SK-MEL-5 (cell line): ENCODE measurements at regions not wholly inside any gene's neighbourhood (a gene's known extent, or its start where the extent isn't known, plus 50 kb on each side); places are given as distances from the start of the nearest gene placed in this dataset.

ENCODE experiments used
- DNase-seq: peaks from one replicate; pipeline ENCODE4 v3.0.0-alpha.2; 2016; ENCODE audit warnings: low read depth, low spot score
- in situ Hi-C: cut with HindIII; loops from 2 replicates; pipeline ENCODE4 v1.10.0; 2016; ENCODE audit warnings: low sequenced_read_pairs, high pct_unique_total_duplicates, low pct_unique_long_range_greater_than_20kb

- in situ Hi-C loops = no loop called here
- DNase-seq = no peak
Observed at GRCh38 chr13:88112526-88112925, 441.4 kb downstream of the SLITRK5 start.

GRCh38 chr13:88115976-88116375 is 444.8 kb downstream of the SLITRK5 start:
- in situ Hi-C loops = no loop called here
- no peak for DNase-seq

- in situ Hi-C loops = no loop called here
- no peak for DNase-seq
Observed at GRCh38 chr13:88118952-88119351, 447.8 kb downstream of the SLITRK5 start.

- in situ Hi-C loops = no loop called here
- no peak for DNase-seq
Observed at GRCh38 chr13:88124142-88124541, 453.0 kb downstream of the SLITRK5 start.

GRCh38 chr13:88125055-88125454 is 453.9 kb downstream of the SLITRK5 start:
- in situ Hi-C loops = no loop called here
- DNase-seq = no peak

GRCh38 chr13:88136098-88136790 is 465.1 kb downstream of the SLITRK5 start:
- in situ Hi-C loops = no loop called here
- no peak for DNase-seq

GRCh38 chr13:88142653-88143052 is 471.5 kb downstream of the SLITRK5 start:
- DNase-seq = no peak
- in situ Hi-C loops = no loop called here

- in situ Hi-C loops = no loop called here
- peak; percentile 49 for DNase-seq
Observed at GRCh38 chr13:88144580-88144979, 473.4 kb downstream of the SLITRK5 start.

GRCh38 chr13:88153353-88153752 is 482.2 kb downstream of the SLITRK5 start:
- in situ Hi-C loops = no loop called here
- no peak for DNase-seq

GRCh38 chr13:88154001-88154400 is 482.8 kb downstream of the SLITRK5 start:
- in situ Hi-C loops = no loop called here

GRCh38 chr13:88162076-88162702 is 491.0 kb downstream of the SLITRK5 start:
- DNase-seq = peak; percentile 42
- in situ Hi-C loops = no loop called here

More at GRCh38 chr13:88154001-88154400, 482.8 kb downstream of the SLITRK5 start:
- DNase-seq = no peak

- in situ Hi-C loops = no loop called here
- no peak for DNase-seq
Observed at GRCh38 chr13:88176231-88176630, 505.1 kb downstream of the SLITRK5 start.

GRCh38 chr13:88183440-88183839 is 512.3 kb downstream of the SLITRK5 start:
- in situ Hi-C loops = no loop called here

GRCh38 chr13:88188986-88189385 is 517.8 kb downstream of the SLITRK5 start:
- in situ Hi-C loops = no loop called here
- no peak for DNase-seq

More at GRCh38 chr13:88183440-88183839, 512.3 kb downstream of the SLITRK5 start:
- no peak for DNase-seq

GRCh38 chr13:88189728-88190127 is 518.6 kb downstream of the SLITRK5 start:
- no peak for DNase-seq
- in situ Hi-C loops = no loop called here

GRCh38 chr13:88196106-88196505 is 524.9 kb downstream of the SLITRK5 start:
- DNase-seq = peak; percentile 42
- in situ Hi-C loops = no loop called here

GRCh38 chr13:88217372-88217771 is 546.2 kb downstream of the SLITRK5 start:
- in situ Hi-C loops = no loop called here
- DNase-seq = no peak

- DNase-seq = no peak
- in situ Hi-C loops = no loop called here
Observed at GRCh38 chr13:88217883-88218282, 546.7 kb downstream of the SLITRK5 start.

- no peak for DNase-seq
- in situ Hi-C loops = no loop called here
Observed at GRCh38 chr13:88223958-88224357, 552.8 kb downstream of the SLITRK5 start.
